ENCODE measurements at regions not wholly inside any gene's neighbourhood (a gene's known extent, or its start where the extent isn't known, plus 50 kb on each side); places are given as distances from the start of the nearest gene placed in this dataset.

DNA sequence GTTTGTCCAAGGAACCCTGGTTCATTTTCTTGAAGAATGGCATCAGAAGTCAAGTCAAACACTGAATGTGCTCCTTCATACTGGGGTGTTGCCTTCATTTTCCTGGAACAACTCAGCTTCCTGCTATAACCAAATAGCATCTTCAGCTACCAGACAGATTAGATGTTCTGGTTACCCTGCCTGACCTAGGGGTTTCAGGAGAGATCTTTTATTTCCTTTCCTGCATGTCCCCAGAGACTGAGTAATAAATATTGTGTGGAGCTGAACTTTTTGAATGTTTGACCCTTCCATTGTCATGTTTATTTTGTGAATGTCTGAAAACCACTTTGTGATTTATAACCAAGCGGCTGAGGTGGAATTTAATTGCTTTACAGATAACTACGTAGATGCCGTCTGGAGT, 147.1 kb downstream of the IRX1 start:
- Histone ChIP-seq H3K27me3 (ENCODE audit: insufficient read depth, poor library complexity, severe bottlenecking) (no peaks in the 10 kb centered on the region), H3K4me3 (replicated peaks; ENCODE audit: insufficient read depth, low read length) (no peak overlapping the region), H3K27ac (replicated peaks) (no peak overlapping the region)
- DNase-seq (ENCODE audit: low read depth in 1 of 2, low spot score in 1 of 2): no peak
- TF ChIP-seq POLR2AphosphoS5 (IDR thresholded peaks at IDR 0.05; ENCODE audit: low read depth): no peak
- TF ChIP-seq SPI1 (IDR thresholded peaks at IDR 0.05; ENCODE audit: borderline replicate concordance, low read depth): no peak
- TF ChIP-seq, protein P1, sequence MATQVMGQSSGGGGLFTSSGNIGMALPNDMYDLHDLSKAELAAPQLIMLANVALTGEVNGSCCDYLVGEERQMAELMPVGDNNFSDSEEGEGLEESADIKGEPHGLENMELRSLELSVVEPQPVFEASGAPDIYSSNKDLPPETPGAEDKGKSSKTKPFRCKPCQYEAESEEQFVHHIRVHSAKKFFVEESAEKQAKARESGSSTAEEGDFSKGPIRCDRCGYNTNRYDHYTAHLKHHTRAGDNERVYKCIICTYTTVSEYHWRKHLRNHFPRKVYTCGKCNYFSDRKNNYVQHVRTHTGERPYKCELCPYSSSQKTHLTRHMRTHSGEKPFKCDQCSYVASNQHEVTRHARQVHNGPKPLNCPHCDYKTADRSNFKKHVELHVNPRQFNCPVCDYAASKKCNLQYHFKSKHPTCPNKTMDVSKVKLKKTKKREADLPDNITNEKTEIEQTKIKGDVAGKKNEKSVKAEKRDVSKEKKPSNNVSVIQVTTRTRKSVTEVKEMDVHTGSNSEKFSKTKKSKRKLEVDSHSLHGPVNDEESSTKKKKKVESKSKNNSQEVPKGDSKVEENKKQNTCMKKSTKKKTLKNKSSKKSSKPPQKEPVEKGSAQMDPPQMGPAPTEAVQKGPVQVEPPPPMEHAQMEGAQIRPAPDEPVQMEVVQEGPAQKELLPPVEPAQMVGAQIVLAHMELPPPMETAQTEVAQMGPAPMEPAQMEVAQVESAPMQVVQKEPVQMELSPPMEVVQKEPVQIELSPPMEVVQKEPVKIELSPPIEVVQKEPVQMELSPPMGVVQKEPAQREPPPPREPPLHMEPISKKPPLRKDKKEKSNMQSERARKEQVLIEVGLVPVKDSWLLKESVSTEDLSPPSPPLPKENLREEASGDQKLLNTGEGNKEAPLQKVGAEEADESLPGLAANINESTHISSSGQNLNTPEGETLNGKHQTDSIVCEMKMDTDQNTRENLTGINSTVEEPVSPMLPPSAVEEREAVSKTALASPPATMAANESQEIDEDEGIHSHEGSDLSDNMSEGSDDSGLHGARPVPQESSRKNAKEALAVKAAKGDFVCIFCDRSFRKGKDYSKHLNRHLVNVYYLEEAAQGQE (IDR thresholded peaks at IDR 0.05; ENCODE audit: insufficient replicate concordance, low read depth): no peak
- TF ChIP-seq GABPA (IDR thresholded peaks at IDR 0.05; ENCODE audit: low read depth): no peak
- TF ChIP-seq, protein P2, sequence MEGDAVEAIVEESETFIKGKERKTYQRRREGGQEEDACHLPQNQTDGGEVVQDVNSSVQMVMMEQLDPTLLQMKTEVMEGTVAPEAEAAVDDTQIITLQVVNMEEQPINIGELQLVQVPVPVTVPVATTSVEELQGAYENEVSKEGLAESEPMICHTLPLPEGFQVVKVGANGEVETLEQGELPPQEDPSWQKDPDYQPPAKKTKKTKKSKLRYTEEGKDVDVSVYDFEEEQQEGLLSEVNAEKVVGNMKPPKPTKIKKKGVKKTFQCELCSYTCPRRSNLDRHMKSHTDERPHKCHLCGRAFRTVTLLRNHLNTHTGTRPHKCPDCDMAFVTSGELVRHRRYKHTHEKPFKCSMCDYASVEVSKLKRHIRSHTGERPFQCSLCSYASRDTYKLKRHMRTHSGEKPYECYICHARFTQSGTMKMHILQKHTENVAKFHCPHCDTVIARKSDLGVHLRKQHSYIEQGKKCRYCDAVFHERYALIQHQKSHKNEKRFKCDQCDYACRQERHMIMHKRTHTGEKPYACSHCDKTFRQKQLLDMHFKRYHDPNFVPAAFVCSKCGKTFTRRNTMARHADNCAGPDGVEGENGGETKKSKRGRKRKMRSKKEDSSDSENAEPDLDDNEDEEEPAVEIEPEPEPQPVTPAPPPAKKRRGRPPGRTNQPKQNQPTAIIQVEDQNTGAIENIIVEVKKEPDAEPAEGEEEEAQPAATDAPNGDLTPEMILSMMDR (IDR thresholded peaks at IDR 0.05; ENCODE audit: insufficient read depth, low read length): no peak

DNA sequence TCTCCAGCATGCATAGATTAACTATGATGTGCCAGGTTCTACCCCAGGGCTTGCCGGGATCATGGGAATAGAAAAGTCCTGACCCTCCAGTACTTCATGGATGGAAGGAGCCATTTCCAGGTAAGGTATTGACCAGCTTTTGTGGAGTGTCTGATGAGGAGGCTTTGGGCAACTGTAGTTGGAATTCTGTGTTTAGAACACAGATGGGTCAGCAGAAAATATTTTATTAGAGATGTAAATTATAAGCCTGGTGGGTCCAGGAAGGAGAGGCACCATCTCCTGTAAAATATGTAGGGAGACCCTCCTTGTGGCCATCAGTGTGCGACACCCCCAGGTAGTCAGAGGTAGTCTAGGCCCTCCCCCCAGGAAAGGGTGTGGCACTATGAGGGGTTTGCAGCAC, 156.2 kb downstream of the IRX1 start:
- Histone ChIP-seq H3K4me3 (replicated peaks; ENCODE audit: insufficient read depth, low read length) (no peak overlapping the region), H3K27me3 (ENCODE audit: insufficient read depth, poor library complexity, severe bottlenecking) (no peaks in the 10 kb centered on the region), H3K27ac (replicated peaks) (no peak overlapping the region)
- TF ChIP-seq SPI1 (IDR thresholded peaks at IDR 0.05; ENCODE audit: borderline replicate concordance, low read depth) (no peak), GABPA (IDR thresholded peaks at IDR 0.05; ENCODE audit: low read depth) (no peak), POLR2AphosphoS5 (IDR thresholded peaks at IDR 0.05; ENCODE audit: low read depth) (no peak)
- TF ChIP-seq, protein P2 (IDR thresholded peaks at IDR 0.05; ENCODE audit: insufficient read depth, low read length): no peak
- TF ChIP-seq, protein P1 (IDR thresholded peaks at IDR 0.05; ENCODE audit: insufficient replicate concordance, low read depth): no peak
- DNase-seq (ENCODE audit: low read depth in 1 of 2, low spot score in 1 of 2): no peak

DNA sequence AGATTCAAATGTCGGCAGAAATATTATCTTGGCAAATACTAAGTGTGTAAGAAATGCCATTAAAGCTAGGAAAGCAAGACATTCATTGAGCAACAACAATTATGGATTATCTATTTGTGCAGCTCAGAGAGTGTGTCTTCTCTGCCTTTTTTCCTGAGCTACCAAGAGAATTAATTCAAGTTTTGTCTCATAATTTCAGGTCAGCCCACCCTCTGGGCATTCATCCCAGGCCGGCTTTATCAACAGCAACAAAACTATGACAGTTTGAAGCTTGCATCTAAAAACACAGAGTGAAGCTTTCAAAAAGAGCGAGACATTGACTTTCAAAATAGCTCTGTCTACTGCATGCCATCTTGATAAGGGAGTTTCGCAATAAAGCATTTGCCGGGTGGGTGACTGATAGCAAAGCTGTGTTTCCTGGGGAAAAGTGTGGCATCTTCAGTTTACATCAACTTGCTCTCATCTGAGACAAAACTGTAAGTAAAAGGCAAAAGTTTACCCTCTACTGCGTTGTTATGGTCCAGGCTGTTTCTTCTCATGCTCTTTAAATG, 182.4 kb downstream of the IRX1 start:
- TF ChIP-seq SPI1 (IDR thresholded peaks at IDR 0.05; ENCODE audit: borderline replicate concordance, low read depth) (no peak), GABPA (IDR thresholded peaks at IDR 0.05; ENCODE audit: low read depth) (no peak), POLR2AphosphoS5 (IDR thresholded peaks at IDR 0.05; ENCODE audit: low read depth) (no peak)
- TF ChIP-seq, protein P2 (IDR thresholded peaks at IDR 0.05; ENCODE audit: insufficient read depth, low read length): no peak
- TF ChIP-seq, protein P1 (IDR thresholded peaks at IDR 0.05; ENCODE audit: insufficient replicate concordance, low read depth): no peak
- Histone ChIP-seq H3K4me3 (replicated peaks; ENCODE audit: insufficient read depth, low read length) (no peak overlapping the region), H3K27ac (replicated peaks) (no peak overlapping the region), H3K27me3 (ENCODE audit: insufficient read depth, poor library complexity, severe bottlenecking) (peaks cover 2% of the 10 kb centered on the region)
- no peak for DNase-seq (ENCODE audit: low read depth in 1 of 2, low spot score in 1 of 2)
